Non-pigmented ciliary epithelial cell (primary cell): ENCODE measurements at regions not wholly inside any gene's neighbourhood (a gene's known extent, or its start where the extent isn't known, plus 50 kb on each side); places are given as distances from the start of the nearest gene placed in this dataset.
A peak's percentile ranks its signal among the peaks of the same experiment; 100 is the strongest.
"Not testable (repeated sequence)": the region's sequence is repeated elsewhere in the genome, so short reads cannot be mapped to it uniquely, and the experiment has no call there.

Source experiments
- DNase-seq: peaks from one replicate; pipeline ENCODE4 v3.0.0-alpha.2; 2010; ENCODE audit warnings: low read depth

DNA sequence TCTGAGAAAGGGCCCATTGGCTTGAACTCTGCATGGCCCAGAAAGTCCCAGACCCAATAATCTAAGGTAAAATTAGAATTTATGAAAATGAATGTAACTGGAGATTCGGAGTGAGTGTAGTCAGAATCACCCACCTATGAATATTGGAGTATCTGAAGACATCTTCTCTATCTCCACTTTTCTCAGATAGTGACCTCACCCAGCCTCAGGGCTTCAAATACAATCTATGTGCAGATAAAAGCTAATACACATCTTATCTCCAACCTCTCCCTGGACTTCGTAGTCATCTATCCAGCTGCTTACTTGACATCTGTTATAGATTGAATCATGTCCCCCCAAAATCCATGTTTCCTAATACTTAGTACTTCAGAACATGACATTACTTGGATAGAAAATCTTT, 263.2 kb downstream of the RAD51AP2 start:
- no peak for DNase-seq

DNA sequence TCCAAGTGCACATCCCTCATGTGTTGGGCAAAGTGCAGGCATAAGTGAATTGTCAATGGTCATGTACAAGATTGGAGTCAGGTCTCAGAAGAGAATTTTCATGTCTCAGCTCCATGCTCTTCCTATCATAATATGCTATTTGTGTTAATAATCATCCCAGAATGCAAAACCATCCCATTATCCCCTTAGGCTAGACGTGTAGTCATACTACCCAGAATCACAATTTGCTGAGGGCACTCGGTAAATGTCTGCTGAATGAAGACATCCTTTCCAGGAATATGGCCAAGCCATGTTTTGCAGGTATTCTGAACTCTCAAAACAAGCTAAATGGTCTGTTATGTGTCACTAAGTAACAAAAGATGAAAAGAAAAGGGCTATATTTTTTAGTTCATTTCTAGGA, 263.8 kb downstream of the RAD51AP2 start:
- no peak for DNase-seq

DNA sequence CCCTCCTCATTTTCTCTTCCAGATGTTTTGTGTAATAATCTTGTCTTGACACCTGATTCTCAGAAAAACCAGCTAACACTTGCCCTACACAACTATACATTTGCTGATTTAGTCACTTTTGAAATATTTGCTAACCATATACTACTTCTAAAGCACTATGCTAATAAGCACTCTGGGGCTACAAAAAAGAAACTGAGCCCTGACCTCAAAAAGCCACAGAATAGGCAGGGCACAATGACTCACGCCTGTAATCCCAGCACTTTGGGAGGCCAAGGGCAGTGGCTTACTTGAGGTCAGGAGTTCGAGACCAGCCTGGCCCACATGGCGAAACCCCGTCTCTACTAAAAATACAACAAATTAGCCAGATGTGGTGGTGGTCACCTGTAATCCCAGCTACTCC, 266.0 kb downstream of the RAD51AP2 start:
- no peak for DNase-seq

DNA sequence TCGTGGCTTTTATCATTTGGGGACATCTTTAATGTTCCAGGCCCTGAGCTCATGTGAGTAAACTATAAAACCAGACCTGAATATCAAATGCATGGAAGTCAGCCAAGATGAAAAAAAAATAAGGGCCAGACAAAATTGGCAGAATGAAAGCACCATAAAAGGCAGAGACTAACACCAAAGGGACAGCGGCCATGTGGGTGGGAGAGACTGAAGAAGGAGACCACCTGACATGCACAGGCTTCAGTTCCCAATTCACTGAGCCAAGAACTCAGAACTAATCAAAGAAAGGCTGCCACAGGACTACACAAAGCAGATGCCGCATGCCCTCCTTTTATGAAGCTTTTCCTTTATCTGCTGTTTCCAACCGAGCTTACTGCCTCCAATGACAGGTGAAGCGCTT, 267.1 kb downstream of the RAD51AP2 start:
- no peak for DNase-seq

DNA sequence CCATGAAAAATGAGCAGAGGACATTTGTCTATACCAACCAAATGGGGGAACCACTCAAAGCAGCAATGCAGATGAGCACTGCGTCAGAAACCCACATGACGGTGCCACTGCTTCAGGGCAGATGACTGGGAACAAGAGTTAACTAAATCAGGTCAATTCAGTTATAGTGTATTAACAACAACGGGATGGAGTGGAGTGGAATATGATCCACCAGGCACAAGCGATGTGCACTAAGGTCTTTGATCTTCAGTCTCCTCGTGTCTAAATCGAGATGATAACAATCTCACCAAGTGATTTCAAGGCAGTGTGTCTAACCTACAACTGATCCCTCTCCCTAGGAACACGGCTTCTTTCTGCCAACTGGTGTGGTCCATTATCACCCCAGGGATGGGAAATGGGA, 269.0 kb downstream of the RAD51AP2 start:
- DNase-seq: no peak

DNA sequence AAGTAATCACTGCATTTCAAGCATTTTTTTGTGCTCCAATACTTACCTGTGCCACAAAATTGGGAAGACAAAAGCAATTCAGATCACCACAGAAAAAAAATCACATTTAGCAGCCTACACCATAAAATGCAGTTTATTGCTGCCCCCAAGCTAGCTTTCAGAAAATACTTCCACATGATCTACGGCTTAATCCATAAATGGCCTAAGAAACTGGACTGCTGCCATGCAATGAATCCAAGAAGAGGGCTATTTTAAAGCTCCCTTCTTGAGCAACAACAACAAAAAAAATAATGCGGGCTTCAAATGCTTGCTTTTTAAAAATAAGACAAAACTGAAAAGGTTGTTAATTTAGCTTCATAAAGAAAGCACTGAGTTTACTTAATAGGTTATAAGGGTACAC, 272.3 kb downstream of the RAD51AP2 start:
- no peak for DNase-seq

DNA sequence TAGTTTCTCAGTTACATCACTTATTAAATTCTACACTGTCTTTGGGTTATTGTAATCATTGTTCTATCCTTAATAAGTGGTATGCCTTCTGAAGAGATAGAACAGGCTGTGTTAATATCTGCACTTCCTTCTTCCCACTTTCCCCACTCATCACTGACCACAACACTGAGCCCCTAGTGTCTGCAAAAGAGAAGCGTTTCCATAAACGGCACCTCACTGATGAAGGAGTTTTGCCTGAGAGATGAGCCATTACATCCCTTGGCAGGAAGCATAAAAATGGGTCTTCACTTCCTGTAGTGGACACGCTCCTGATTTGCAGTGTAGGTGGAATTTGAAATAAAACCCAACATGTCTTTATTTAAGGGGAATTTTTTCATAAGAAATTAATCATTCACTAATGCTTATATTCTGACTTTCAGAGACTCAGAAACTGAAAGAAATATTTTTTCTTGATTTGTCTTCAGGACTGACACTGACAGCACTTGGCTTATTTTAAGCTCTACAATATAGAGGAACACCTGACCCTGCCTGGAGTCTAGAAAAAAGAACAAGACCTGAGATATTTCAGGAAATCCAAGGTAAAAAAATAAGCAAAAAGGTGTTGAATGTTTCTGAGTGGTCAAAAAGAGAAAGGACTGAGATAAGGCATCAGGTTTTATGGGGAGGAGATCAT, 275.3 kb downstream of the RAD51AP2 start:
- no peak for DNase-seq

DNA sequence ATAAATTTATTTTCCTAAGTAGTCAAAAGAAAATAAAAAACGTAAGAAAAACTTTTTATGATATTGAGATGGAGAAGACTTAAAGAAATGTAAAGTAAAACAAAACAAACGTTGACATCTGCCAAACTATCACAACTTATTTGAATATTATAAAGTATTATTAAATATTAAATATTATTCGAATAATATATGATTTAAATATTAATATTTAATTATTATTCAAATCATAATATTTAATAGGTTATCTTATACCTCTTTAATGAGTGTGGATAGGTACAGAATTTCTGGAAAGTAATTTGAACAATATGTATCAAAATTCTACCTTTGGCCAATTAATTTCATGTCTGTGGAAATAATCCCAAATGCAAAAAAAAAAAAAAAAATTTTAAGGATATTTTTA, 278.7 kb downstream of the RAD51AP2 start:
- no peak for DNase-seq

DNA sequence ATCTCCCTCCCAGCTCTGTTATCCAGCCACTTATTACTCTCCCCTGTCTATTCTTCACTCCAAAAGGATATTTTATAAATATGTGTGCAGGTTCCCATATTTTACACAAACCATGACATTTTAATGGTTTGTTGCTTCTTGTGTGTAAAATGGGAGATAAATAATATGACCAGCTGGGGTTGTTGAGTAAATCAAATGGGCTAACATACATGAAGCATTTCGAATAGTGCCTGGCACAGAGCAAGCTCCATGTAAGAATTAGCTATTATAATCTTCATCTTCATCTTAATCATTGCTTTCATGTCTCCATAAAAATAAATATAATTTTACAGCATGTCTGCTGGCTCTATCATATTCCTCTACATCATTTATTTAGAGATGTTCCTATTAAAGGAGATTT, 283.1 kb downstream of the RAD51AP2 start:
- no peak for DNase-seq

DNA sequence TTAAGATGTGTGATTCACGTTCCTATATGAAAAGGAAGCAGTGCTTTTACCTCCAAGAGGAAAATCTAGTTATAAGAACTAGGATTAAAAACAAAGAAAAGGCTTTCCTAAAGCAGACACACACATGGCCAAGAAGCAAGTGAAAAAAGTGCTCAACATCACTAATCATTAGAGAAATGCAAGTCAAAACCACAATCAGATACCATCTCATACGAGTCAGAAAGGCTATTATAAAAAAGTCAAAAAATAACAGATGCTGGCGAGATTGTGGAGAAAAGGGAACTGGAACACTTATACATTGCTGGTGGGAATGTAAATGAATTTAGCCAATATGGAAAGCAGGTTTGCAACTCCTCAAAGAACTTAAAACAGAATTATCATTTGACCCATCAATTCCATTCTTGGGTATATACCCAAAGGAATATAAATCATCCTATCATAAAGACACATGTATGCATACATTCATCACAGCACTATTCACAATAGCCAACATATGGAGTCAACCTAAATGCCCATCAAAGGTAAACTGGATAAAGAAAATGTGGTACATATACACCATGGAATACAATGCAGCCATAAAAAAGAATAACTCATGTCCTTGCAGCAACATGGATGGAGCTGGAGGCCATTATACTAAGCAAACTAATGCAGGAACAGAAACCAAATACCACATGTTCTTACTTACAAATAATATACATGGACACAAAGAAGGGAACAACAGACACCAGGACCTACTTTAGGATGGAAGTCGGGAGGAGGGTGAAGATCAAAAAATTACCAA, 285.3 kb downstream of the RAD51AP2 start:
- DNase-seq: peak; percentile 14

DNA sequence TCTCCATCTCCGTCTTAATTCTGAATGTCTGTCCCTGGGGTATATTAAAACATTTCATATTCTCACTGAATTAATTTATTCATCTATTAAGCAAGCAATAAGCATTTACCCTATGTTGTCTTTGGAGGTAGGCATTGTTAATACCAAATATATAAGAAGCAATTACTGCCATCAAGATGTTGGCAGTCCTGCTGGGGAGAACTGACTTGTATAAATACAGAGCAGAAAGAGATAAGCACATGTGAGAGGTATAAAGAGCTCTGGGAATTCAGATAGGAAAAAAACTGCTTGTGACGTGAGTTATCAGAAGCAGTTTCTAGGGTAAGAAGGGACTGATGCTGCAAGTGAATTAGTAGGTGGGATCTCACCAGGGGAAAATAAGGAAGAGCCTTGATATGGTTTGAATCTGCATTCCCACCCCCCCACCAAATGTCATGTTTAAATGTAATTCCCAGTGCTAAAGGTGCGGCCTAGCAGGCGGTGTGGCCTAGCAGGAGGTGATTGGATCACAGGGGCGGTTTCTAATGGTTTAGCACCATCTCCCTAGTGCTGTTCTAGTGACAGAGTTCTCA, 286.8 kb downstream of the RAD51AP2 start:
- DNase-seq: no peak

DNA sequence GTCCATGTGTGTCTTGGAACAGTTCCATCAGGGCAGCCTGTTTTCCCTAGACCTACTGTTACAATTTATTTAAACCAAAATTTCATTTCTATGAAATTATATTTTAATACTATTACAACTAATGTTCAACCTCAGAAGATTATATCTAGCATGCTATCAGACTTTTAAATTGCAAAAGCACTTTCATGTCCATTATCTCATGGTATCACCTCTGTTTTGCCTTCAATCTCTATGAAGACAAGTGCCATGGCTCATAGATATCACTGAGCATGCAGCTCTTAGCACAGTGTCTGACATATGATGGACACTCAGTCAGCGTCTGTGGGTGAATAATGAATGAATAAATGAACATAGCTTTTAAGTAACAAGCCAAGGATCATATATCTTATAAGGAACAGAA, 288.8 kb downstream of the RAD51AP2 start:
- no peak for DNase-seq

DNA sequence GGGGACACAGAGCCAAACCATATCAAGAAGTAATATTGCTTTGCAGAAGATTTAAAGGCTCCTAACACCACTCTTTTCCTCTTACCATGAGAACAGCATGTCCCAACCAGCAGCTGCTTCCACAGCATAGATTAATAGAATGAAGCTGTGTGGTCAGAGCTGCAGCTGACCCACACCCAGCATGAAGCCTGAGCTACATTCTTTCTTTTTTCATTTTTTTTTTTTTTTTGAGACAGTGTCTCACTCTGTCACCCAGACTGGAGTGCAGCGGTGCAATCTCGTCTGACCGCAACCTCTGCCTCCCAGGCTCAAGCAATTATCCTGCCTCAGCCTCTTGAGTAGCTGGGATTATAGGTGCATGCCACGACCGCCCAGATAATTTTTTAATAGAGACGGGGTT, 289.8 kb downstream of the RAD51AP2 start:
- no peak for DNase-seq

DNA sequence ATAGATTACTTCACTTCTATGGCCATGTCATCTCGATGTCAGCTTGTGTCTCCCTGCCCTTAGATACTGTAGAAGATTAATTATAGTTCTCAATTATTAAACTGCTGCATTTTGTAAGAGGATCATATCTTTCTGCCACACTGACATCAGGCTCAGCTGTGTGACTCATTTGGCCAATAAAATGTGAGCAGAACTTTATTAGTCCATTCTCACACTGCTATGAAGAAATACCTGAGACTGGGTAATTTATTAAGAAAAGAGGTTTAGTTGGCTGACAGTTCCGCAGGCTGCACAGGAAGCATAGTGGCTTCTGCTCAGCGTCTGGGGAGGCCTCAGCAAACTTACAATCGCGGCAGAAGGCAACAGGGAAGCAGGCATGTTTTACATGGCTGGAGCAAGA, 290.4 kb downstream of the RAD51AP2 start:
- DNase-seq: no peak

DNA sequence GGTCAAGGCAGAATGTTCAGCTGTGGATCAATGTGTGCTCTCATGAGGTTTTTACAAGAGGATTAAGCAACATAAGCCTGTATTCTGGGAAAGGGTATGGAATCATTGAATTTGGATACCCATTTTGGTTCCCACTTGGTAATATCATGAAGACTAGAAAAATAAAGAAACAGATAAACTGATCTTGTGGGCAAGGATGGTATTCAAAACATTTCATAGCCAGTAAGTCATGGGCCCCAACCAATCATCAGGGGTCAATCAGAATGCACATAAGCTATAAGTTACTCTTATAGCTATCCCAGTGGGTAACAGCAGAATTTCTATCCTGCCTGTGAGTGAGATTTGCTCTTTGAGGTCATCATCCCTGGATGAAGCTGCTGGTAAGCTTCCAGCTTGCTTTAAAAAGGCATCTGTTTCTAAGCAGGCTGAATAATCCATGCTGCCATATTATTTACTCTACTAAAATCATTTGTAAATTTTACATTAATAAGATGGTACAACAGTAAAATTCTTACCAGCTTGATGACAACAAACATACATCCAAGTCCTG, 291.2 kb downstream of the RAD51AP2 start:
- no peak for DNase-seq

DNA sequence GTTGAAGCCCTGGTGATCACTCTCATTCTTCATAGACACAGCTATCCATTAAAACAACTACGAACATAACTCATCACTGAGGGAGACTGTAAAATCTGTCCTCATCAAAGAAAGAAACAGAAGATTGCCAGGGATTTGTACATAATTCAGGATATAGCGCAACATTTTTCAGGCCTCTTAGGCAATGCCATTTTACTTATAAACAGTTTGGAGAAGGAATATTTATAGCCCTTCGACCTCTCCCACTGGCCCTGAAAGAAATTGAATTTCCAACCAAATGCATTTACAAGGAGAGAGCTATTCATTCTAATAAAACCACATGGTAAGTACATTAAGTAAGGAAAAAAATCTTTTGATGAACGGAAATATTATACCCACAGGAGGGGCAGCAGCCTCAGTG, 295.0 kb downstream of the RAD51AP2 start:
- no peak for DNase-seq

DNA sequence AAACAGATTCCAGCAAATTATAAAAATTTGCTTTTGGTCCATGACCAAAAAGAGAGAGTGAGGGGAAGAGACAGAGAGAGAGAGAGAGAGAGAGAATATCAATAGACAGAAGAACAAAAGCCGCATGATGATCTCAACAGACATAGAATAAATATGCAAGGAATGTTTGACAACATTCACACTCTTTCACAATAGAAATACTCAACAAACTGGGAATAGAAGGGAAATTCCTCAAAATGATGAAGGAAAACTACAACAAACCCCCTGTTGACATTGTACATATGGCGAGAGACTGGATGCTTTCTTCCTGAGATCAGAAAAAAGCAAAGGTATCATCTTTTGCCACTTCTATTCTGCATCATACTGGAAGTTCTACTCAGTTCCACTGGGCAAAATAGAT, 309.7 kb downstream of the RAD51AP2 start:
- DNase-seq: no peak

DNA sequence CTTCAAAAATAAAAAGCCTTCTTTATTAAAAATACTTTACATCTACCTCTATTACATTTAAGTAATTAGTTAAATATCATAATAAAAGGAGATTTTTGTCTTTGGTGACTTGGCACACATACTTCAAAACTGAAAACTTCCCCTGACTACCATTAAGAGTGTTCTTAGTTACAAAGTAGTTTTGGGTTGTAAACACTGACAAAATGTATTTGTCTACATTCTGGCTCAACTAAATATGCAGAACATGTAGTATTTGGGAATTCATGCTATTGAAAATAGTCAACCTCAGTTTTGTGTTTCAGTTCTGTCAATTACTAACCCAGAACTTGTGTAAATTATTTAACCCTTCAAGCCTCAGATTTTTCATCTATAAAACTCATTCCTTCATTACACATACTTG, 311.5 kb downstream of the RAD51AP2 start:
- no peak for DNase-seq

DNA sequence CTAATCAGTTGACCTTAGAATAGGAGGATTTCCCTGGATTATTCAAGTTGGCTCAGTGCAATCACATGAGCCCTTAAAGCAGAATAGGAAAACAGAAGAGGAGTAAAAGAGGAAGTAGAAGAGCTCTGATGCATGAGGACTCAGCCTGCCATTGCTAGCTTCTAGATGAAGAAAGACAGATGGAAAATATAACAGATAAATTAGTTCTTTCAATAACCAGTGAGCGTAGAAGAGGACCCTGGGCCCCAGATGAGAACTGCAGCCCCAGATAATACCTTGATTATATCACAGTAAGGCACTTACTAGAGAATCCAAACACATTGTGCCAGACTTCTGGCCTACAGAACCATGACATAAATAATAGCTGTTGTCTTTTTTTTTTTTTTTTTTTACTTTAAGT, 314.0 kb downstream of the RAD51AP2 start:
- not testable (repeated sequence) for DNase-seq

DNA sequence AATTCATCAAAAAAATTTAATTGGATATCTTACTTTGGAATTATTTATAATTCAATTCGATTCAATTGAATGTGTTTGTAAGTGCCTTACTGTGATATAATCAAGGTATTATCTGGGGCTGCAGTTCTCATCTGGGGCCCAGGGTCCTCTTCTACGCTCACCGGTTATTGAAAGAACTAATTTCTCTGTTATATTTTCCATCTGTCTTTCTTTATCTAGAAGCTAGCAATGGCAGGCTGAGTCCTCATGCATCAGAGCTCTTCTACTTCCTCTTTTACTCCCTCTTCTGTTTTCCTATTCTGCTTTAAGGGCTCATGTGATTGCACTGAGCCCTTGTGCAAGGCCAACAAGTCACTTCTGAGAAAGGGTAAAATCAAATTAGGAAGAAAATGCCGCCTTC, 315.6 kb downstream of the RAD51AP2 start:
- not testable (repeated sequence) for DNase-seq

DNA sequence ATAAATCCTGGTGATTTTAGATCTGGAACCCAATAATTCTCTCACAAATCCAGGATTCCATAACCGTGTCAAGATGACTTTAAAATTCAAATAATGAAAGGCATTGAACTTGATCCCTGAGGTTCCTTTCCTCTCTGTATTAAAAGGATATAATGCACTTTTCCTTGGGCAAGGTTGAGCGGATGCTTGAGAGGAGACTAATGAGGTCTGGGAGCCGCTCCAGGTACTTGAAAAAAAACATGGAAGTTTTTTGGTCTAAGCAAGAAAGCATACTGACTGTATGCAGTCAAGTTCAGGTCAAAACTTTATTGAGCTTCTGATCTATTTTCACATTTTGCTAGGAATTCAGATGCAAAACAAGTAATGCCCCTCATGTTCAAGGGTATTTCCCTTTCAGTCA, 318.5 kb downstream of the RAD51AP2 start:
- no peak for DNase-seq

DNA sequence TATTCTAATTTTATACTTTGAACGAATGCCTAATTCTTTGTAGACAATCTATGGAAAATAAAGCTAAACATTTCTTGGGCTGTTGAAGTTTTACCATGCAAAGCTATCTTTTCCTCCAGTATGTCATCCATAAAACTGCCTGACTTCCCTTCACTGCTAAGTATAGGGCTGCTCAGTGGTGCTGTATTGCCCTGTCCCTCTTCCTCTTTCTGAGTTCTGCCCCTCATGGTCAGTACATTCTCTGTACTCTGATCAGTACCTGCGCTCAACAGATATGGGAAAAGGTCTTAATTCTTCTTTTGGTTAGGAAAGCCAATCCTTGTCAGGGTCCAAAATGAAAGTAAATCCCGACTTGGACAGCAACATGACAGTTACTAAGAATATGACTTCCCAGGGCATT, 321.9 kb downstream of the RAD51AP2 start:
- DNase-seq: no peak

DNA sequence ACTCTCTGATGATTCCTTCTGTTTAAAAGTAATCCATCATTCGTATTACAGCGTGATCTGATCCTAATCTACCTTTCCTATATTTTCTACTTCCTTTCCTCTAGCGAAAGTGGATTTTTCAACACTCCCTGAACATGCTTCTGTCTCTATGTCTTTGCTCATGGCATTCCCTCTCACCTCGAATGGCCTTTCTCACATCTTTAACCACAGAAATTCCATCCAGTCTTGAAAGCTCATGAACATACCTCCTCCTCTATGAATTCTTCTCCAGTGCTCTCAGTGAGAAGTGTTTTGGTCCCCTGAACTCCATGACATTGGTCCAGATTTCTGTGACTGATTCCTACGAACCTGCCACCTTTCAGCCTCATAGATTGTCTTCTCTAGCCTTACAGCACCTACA, 323.2 kb downstream of the RAD51AP2 start:
- DNase-seq: no peak
